GM23338 (cell line): ENCODE measurements at regions not wholly inside any gene's neighbourhood (a gene's known extent, or its start where the extent isn't known, plus 50 kb on each side); places are given as distances from the start of the nearest gene placed in this dataset.

ENCODE experiments used
- ATAC-seq: fragments of 200-7000 bp; cut with Tn5 transposase; 3 replicates; pipeline ENCODE4 v1.9.1; 2020
- DNase-seq: peaks from one replicate; pipeline ENCODE4 v3.0.0-alpha.2; 2015; ENCODE audit warnings: low spot score
- H2AFZ ChIP-seq: fragments of 200-600 bp; sonication (generic); 2 replicates; pipeline ENCODE4 v1.8.0; 2016; ENCODE audit warnings: antibody characterized with exemption, mild to moderate bottlenecking, moderate library complexity
- H3F3A ChIP-seq: fragments of 200-600 bp; sonication (generic); replicated peaks from 2 replicates; pipeline ENCODE4 v1.8.0; 2017; ENCODE audit warnings: antibody characterized with exemption, mixed run types, low read depth
- H3K27ac ChIP-seq: fragments of 200-600 bp; sonication (generic); 2 replicates; pipeline ENCODE4 v1.6.1; 2016; ENCODE audit warnings: low read depth
- H3K27me3 ChIP-seq: fragments of 200-600 bp; sonication (generic); 2 replicates; pipeline ENCODE4 v1.8.0; 2016; ENCODE audit warnings: mild to moderate bottlenecking, mixed run types, moderate library complexity; ENCODE audit not compliant: insufficient read depth
- H3K36me3 ChIP-seq: fragments of 200-600 bp; sonication (generic); 2 replicates; pipeline ENCODE4 v1.8.0; 2016; ENCODE audit warnings: mild to moderate bottlenecking; ENCODE audit not compliant: insufficient read depth
- H3K4me1 ChIP-seq: fragments of 200-600 bp; sonication (generic); 2 replicates; pipeline ENCODE4 v1.8.0; 2016; ENCODE audit warnings: mild to moderate bottlenecking, moderate library complexity; ENCODE audit not compliant: insufficient read depth
- H3K4me2 ChIP-seq: fragments of 200-600 bp; sonication (generic); 2 replicates; pipeline ENCODE4 v1.7.1; 2017; ENCODE audit warnings: mixed run types
- H3K4me3 ChIP-seq: fragments of 200-600 bp; sonication (generic); 2 replicates; pipeline ENCODE4 v1.6.1; 2016; ENCODE audit warnings: mixed run types
- H3K79me2 ChIP-seq: fragments of 200-600 bp; sonication (generic); replicated peaks from 2 replicates; pipeline ENCODE4 v1.8.0; 2017; ENCODE audit warnings: mild to moderate bottlenecking; ENCODE audit not compliant: insufficient read depth
- H3K9me2 ChIP-seq: fragments of 200-600 bp; sonication (generic); 2 replicates; pipeline ENCODE4 v1.8.0; 2017; ENCODE audit not compliant: insufficient read depth
- H4K20me1 ChIP-seq: fragments of 200-600 bp; sonication (generic); replicated peaks from 2 replicates; pipeline ENCODE4 v1.8.0; 2017; ENCODE audit warnings: mild to moderate bottlenecking; ENCODE audit not compliant: insufficient read depth
- H3K27ac Mint-ChIP-seq: 2 replicates; pipeline ENCODE4 v1.8.0; 2020; ENCODE audit warnings: inconsistent platforms, mild to moderate bottlenecking, moderate library complexity, mixed read lengths
- H3K27me3 Mint-ChIP-seq: 3 replicates; pipeline ENCODE4 v1.8.0; 2022; ENCODE audit warnings: low read depth, mild to moderate bottlenecking, moderate library complexity, mixed read lengths, inconsistent platforms; ENCODE audit not compliant: insufficient read depth, poor library complexity
- H3K36me3 Mint-ChIP-seq: 3 replicates; pipeline ENCODE4 v1.8.0; 2021; ENCODE audit warnings: low read depth, mild to moderate bottlenecking, inconsistent platforms, moderate library complexity, mixed read lengths
- H3K4me1 Mint-ChIP-seq: 3 replicates; pipeline ENCODE4 v1.8.0; 2020; ENCODE audit warnings: mild to moderate bottlenecking, inconsistent platforms, mixed read lengths
- H3K4me3 Mint-ChIP-seq: 3 replicates; pipeline ENCODE4 v1.8.0; 2021; ENCODE audit warnings: moderate library complexity, mild to moderate bottlenecking, inconsistent platforms, mixed read lengths
- H3K9me3 Mint-ChIP-seq: 3 replicates; pipeline ENCODE4 v1.8.0; 2020; ENCODE audit warnings: moderate library complexity, mild to moderate bottlenecking, inconsistent platforms, mixed read lengths
- CREB1 ChIP-seq: fragments of 250-450 bp; sonication (Bioruptor Pico); IDR thresholded peaks from 2 replicates; pipeline ENCODE4 v1.5.0; 2020; ENCODE audit warnings: low read depth, mild to moderate bottlenecking, moderate library complexity
- EZH2phosphoT487 ChIP-seq: fragments of 200-600 bp; sonication (generic); IDR thresholded peaks from one replicate; pipeline ENCODE4 v1.8.1; 2018; ENCODE audit warnings: antibody characterized with exemption; ENCODE audit not compliant: unreplicated experiment
- NANOG ChIP-seq: IDR thresholded peaks from 2 replicates; pipeline ENCODE4 v1.6.1; 2016; ENCODE audit warnings: antibody characterized with exemption, borderline replicate concordance
- POLR2AphosphoS5 ChIP-seq: IDR thresholded peaks from 2 replicates; pipeline ENCODE4 v1.6.1; 2016; ENCODE audit warnings: antibody characterized with exemption, low read depth
- ZNF462 ChIP-seq: fragments of 250-450 bp; sonication (Bioruptor Pico); IDR thresholded peaks from 2 replicates; pipeline ENCODE4 v1.5.0; 2020; ENCODE audit warnings: mild to moderate bottlenecking, moderate library complexity
- TF ChIP-seq, protein P1 (sequence below): IDR thresholded peaks from 2 replicates; pipeline ENCODE4 v1.6.1; 2016; ENCODE audit warnings: antibody characterized with exemption
- TF ChIP-seq, protein P2 (sequence below), 2 experiments: fragments of 200-600 bp in 1 of 2; sonication (generic) in 1 of 2; conservative IDR thresholded peaks; 2 replicates each; pipeline versions ENCODE4 v1.5.1 to v1.6.1; 2016 to 2017; ENCODE audit warnings: antibody characterized with exemption in 2 of 2, low read depth in 2 of 2, mild to moderate bottlenecking in 2 of 2, moderate library complexity in 1 of 2

DNA sequence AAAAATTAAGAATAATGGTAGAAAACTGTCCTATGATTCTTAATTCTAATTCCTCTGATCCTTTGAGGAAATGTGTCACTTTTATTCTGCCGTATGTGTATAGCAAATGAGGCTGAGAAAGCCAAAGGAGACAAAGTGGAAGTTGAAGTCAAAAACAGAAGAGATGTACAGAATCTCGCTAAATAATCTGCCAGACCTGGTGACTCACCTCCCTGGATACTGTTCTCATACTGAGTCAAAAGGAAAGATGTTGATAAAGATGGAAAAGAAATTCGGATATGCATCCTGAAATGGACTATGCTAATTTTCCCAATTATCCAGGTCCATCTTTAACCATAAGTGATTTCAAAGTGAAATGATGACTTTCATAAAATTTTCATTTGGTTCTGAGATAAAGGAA lies 92.5 kb downstream of the DUSP6 start:
- no peak for DNase-seq
- Histone ChIP-seq H3F3A (no peaks in the 10 kb centered on the region), H3K79me2 (no peaks in the 10 kb centered on the region), H3K27me3 (no peaks in the 10 kb centered on the region), H3K4me2 (no peak overlapping the region), H3K4me1 (0 out of 2 replicates have a peak, but pooled peaks cover 6% of the 10 kb centered on the region), H2AFZ (no peak overlapping the region), H3K4me3 (no peak overlapping the region), H3K27ac (no peak overlapping the region), H4K20me1 (no peaks in the 10 kb centered on the region), H3K36me3 (no peaks in the 10 kb centered on the region), H3K9me2 (peaks cover 7% of the 10 kb centered on the region)
- H3K27me3 Mint-ChIP-seq: peaks cover 2% of the 10 kb centered on the region
- H3K4me3 Mint-ChIP-seq: no peak overlapping the region
- no peak for ATAC-seq
- H3K4me1 Mint-ChIP-seq: peaks cover 11% of the 10 kb centered on the region; the same call in 2 of the 3 replicates
- H3K9me3 Mint-ChIP-seq: peaks cover 4% of the 10 kb centered on the region; the same call in 2 of the 3 replicates
- no peak for TF ChIP-seq EZH2phosphoT487
- TF ChIP-seq, protein P1, sequence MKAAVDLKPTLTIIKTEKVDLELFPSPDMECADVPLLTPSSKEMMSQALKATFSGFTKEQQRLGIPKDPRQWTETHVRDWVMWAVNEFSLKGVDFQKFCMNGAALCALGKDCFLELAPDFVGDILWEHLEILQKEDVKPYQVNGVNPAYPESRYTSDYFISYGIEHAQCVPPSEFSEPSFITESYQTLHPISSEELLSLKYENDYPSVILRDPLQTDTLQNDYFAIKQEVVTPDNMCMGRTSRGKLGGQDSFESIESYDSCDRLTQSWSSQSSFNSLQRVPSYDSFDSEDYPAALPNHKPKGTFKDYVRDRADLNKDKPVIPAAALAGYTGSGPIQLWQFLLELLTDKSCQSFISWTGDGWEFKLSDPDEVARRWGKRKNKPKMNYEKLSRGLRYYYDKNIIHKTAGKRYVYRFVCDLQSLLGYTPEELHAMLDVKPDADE: no peak
- no peak for TF ChIP-seq POLR2AphosphoS5
- TF ChIP-seq, protein P2, sequence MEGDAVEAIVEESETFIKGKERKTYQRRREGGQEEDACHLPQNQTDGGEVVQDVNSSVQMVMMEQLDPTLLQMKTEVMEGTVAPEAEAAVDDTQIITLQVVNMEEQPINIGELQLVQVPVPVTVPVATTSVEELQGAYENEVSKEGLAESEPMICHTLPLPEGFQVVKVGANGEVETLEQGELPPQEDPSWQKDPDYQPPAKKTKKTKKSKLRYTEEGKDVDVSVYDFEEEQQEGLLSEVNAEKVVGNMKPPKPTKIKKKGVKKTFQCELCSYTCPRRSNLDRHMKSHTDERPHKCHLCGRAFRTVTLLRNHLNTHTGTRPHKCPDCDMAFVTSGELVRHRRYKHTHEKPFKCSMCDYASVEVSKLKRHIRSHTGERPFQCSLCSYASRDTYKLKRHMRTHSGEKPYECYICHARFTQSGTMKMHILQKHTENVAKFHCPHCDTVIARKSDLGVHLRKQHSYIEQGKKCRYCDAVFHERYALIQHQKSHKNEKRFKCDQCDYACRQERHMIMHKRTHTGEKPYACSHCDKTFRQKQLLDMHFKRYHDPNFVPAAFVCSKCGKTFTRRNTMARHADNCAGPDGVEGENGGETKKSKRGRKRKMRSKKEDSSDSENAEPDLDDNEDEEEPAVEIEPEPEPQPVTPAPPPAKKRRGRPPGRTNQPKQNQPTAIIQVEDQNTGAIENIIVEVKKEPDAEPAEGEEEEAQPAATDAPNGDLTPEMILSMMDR (conservative IDR thresholded peaks at IDR 0.05; ENCODE audit: low read depth in 2 of 2): no peak
- no peak for TF ChIP-seq ZNF462 (CRISPR knock-in tag)
- no peak for TF ChIP-seq CREB1 (CRISPR knock-in tag)
- no peak for TF ChIP-seq NANOG
- H3K27ac Mint-ChIP-seq: no peak overlapping the region
- H3K36me3 Mint-ChIP-seq: 0 out of 3 replicates have a peak, but pooled peaks cover 7% of the 10 kb centered on the region
